ENCODE measurements at regions not wholly inside any gene's neighbourhood (a gene's known extent, or its start where the extent isn't known, plus 50 kb on each side); places are given as distances from the start of the nearest gene placed in this dataset.

DNA sequence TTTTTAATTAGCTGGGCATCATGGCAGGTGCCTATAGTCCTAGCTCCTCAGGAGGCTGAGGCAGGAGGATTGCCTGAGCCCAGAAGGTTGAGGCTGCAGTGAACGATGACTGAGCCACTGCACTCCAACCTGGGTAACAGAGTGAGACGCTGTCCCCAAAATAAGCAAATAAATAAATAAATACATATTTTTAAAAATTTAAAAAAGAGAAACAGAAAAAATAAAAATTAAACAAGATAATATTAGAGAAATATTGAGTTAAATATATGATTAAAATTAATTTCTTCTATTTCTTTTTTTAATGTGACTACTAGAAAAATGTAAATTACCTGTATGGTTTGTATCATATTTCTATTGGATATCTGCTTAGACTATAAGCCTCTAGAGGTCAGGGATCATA is 59.3 kb upstream of the ATP1A1 start:
- ChIA-PET CTCF (ENCODE audit: low intra/inter-chr PET ratio, low total read pairs) (no interaction called here), POLR2A (no interaction called here)
- Histone ChIP-seq H3K27me3 (ENCODE audit: control insufficient read depth in 1 of 2, insufficient read depth in 2 of 2, low read length in 2 of 2) (no peaks in the 10 kb centered on the region), H3K9ac (ENCODE audit: insufficient read depth, low read depth, low read length) (no peak overlapping the region), H3K4me2 (ENCODE audit: low read depth, low read length) (no peak overlapping the region), H4K20me1 (ENCODE audit: insufficient read depth, low read length) (no peaks in the 10 kb centered on the region), H3K36me3 (replicated peaks in 1 of 2; ENCODE audit: control insufficient read depth in 1 of 2, insufficient read depth in 2 of 2, low read length in 2 of 2) (no peaks in the 10 kb centered on the region), H3K4me3 (replicated peaks in 1 of 3; ENCODE audit: insufficient read depth in 1 of 3, low read depth in 2 of 3, low read length in 3 of 3) (no peak overlapping the region), H3K9me3 (ENCODE audit: low read length) (no peaks in the 10 kb centered on the region), H3K27ac (ENCODE audit: extremely low read length, insufficient read depth, low read length) (no peak overlapping the region), H2AFZ (ENCODE audit: low read length) (no peak overlapping the region), H3K79me2 (ENCODE audit: insufficient read depth, low read length) (no peaks in the 10 kb centered on the region), H3K4me1 (ENCODE audit: insufficient read depth, low read length) (peaks cover 90% of the 10 kb centered on the region)
- no peak for TF ChIP-seq ZNF207 (IDR thresholded peaks at IDR 0.05; ENCODE audit: borderline replicate concordance)
- in situ Hi-C loops (cut with HindIII; ENCODE audit: extremely low pct_ligation_motif_present, low pct_unique_long_range_greater_than_20kb): no loop called here
- WGBS (ENCODE audit: low lambda C conversion rate): 80% methylated on average over 2 of the region's 2 CpGs
- ATAC-seq: no peak
- intact Hi-C loops (cut with micrococcal nuclease; ENCODE audit: unreplicated experiment): no loop called here
- no peak for DNase-seq (ENCODE audit: low spot score)
- BruUV-seq (replicated peaks): no TSS peak
- no peak for FAIRE-seq

- FAIRE-seq (peak; percentile 65), ATAC-seq (no peak), DNase-seq (ENCODE audit: low spot score) (peak; percentile 71)
- Histone ChIP-seq H3K4me3 (replicated peaks in 1 of 3; ENCODE audit: insufficient read depth in 1 of 3, low read depth in 2 of 3, low read length in 3 of 3) (no peak overlapping the region), H3K4me2 (ENCODE audit: low read depth, low read length) (peak overlapping the region; percentile 15; the same call in 1 of the 2 replicates), H3K79me2 (ENCODE audit: insufficient read depth, low read length) (no peaks in the 10 kb centered on the region), H3K27me3 (ENCODE audit: control insufficient read depth in 1 of 2, insufficient read depth in 2 of 2, low read length in 2 of 2) (no peaks in the 10 kb centered on the region), H3K27ac (ENCODE audit: extremely low read length, insufficient read depth, low read length) (peak overlapping the region; percentile 9), H2AFZ (ENCODE audit: low read length) (no peak overlapping the region), H3K36me3 (replicated peaks in 1 of 2; ENCODE audit: control insufficient read depth in 1 of 2, insufficient read depth in 2 of 2, low read length in 2 of 2) (no peaks in the 10 kb centered on the region), H4K20me1 (ENCODE audit: insufficient read depth, low read length) (no peaks in the 10 kb centered on the region), H3K9me3 (ENCODE audit: low read length) (no peaks in the 10 kb centered on the region), H3K9ac (ENCODE audit: insufficient read depth, low read depth, low read length) (no peak overlapping the region), H3K4me1 (ENCODE audit: insufficient read depth, low read length) (peaks cover 91% of the 10 kb centered on the region)
- CTCF ChIA-PET (ENCODE audit: low intra/inter-chr PET ratio, low total read pairs): no interaction called here
- POLR2A ChIA-PET: no interaction called here
- intact Hi-C loops (cut with micrococcal nuclease; ENCODE audit: unreplicated experiment): no loop called here
- BruUV-seq (replicated peaks): no TSS peak
- WGBS (ENCODE audit: low lambda C conversion rate): 22% methylated on average over 5 of the region's 5 CpGs
- in situ Hi-C loops (cut with HindIII; ENCODE audit: extremely low pct_ligation_motif_present, low pct_unique_long_range_greater_than_20kb): no loop called here
- TF ChIP-seq CEBPB (IDR thresholded peaks at IDR 0.05; ENCODE audit: borderline replicate concordance, low read depth, low read length) (peak; percentile 85), HOXD1 (CRISPR knock-in tag; IDR thresholded peaks at IDR 0.05) (no peak), ATF2 (CRISPR knock-in tag; IDR thresholded peaks at IDR 0.05) (no peak), ZFP36L1 (CRISPR knock-in tag; IDR thresholded peaks at IDR 0.05) (no peak), TRIM24 (CRISPR knock-in tag; IDR thresholded peaks at IDR 0.05) (no peak), ZNF800 (CRISPR knock-in tag; IDR thresholded peaks at IDR 0.05) (no peak), ZBTB7B (CRISPR knock-in tag; IDR thresholded peaks at IDR 0.05) (no peak), ZNF557 (CRISPR knock-in tag; IDR thresholded peaks at IDR 0.05) (no peak), GATAD2A (CRISPR knock-in tag; IDR thresholded peaks at IDR 0.05) (peak; percentile 88), ZNF20 (CRISPR knock-in tag; IDR thresholded peaks at IDR 0.05) (no peak), ZNF274 (CRISPR knock-in tag; IDR thresholded peaks at IDR 0.05) (no peak), ZNF224 (CRISPR knock-in tag; IDR thresholded peaks at IDR 0.05) (no peak)
- TF ChIP-seq, protein P1, sequence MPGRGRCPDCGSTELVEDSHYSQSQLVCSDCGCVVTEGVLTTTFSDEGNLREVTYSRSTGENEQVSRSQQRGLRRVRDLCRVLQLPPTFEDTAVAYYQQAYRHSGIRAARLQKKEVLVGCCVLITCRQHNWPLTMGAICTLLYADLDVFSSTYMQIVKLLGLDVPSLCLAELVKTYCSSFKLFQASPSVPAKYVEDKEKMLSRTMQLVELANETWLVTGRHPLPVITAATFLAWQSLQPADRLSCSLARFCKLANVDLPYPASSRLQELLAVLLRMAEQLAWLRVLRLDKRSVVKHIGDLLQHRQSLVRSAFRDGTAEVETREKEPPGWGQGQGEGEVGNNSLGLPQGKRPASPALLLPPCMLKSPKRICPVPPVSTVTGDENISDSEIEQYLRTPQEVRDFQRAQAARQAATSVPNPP (CRISPR knock-in tag; IDR thresholded peaks at IDR 0.05): no peak
- TF ChIP-seq, protein P2, sequence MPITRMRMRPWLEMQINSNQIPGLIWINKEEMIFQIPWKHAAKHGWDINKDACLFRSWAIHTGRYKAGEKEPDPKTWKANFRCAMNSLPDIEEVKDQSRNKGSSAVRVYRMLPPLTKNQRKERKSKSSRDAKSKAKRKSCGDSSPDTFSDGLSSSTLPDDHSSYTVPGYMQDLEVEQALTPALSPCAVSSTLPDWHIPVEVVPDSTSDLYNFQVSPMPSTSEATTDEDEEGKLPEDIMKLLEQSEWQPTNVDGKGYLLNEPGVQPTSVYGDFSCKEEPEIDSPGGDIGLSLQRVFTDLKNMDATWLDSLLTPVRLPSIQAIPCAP (CRISPR knock-in tag; IDR thresholded peaks at IDR 0.05; ENCODE audit: low read depth): no peak
Observed at GRCh38 chr1:116314305-116314919, 58.6 kb upstream of the ATP1A1 start.
